Activated CD4-positive, alpha-beta T cell treated with anti-CD3 and anti-CD28 coated beads, Interleukin-2, amount 10 ng/mL, durations not matched to agents 7 days and 5 days (primary cell): ENCODE measurements at regions not wholly inside any gene's neighbourhood (a gene's known extent, or its start where the extent isn't known, plus 50 kb on each side); places are given as distances from the start of the nearest gene placed in this dataset.
"Not testable (repeated sequence)": the region's sequence is repeated elsewhere in the genome, so short reads cannot be mapped to it uniquely, and the experiment has no call there.

Experiments
- CTCF ChIA-PET: fragments of 350-600 bp; sonication (Branson Sonifier 250); formaldehyde crosslinking; loops from one replicate; lab custom pipeline; 2021; ENCODE audit warnings: antibody characterized with exemption; lab: Charles Lee
- POLR2A ChIA-PET: fragments of 350-600 bp; sonication (Branson Sonifier 250); formaldehyde crosslinking; loops from one replicate; lab custom pipeline; 2021; ENCODE audit warnings: antibody characterized with exemption; lab: Charles Lee
- DNase-seq: peaks from one replicate; pipeline ENCODE4 v3.0.0-alpha.2; 2020
- H3K27ac Mint-ChIP-seq: one replicate; pipeline ENCODE4 v1.8.0; 2021; ENCODE audit warnings: mild to moderate bottlenecking, moderate library complexity, mixed read lengths
- H3K27me3 Mint-ChIP-seq: one replicate; pipeline ENCODE4 v1.8.0; 2021; ENCODE audit warnings: mixed read lengths
- H3K36me3 Mint-ChIP-seq: one replicate; pipeline ENCODE4 v1.8.0; 2021; ENCODE audit warnings: low read depth, mixed read lengths
- H3K4me1 Mint-ChIP-seq: one replicate; pipeline ENCODE4 v1.8.0; 2021; ENCODE audit warnings: mixed read lengths
- H3K4me3 Mint-ChIP-seq: one replicate; pipeline ENCODE4 v1.8.0; 2021; ENCODE audit warnings: mild to moderate bottlenecking, moderate library complexity, mixed read lengths
- H3K9me3 Mint-ChIP-seq: one replicate; pipeline ENCODE4 v1.8.0; 2021; ENCODE audit warnings: mixed read lengths

GRCh38 chr2:80969900-80970299 is 665.3 kb upstream of the LRRTM1 start:
- Mint-ChIP-seq H3K27ac (no peak overlapping the region), H3K36me3 (no peaks in the 10 kb centered on the region), H3K9me3 (peaks cover 33% of the 10 kb centered on the region), H3K4me1 (no peaks in the 10 kb centered on the region), H3K27me3 (no peaks in the 10 kb centered on the region), H3K4me3 (no peak overlapping the region)
- no peak for DNase-seq
- ChIA-PET POLR2A (no interaction called here), CTCF (no interaction called here)

- CTCF ChIA-PET = no interaction called here
- Mint-ChIP-seq H3K9me3 (peaks cover 31% of the 10 kb centered on the region), H3K27me3 (no peaks in the 10 kb centered on the region), H3K4me1 (no peaks in the 10 kb centered on the region), H3K36me3 (no peaks in the 10 kb centered on the region), H3K4me3 (no peak overlapping the region), H3K27ac (no peak overlapping the region)
- no peak for DNase-seq
- POLR2A ChIA-PET = no interaction called here
These were observed 663.9 kb upstream of the LRRTM1 start for GRCh38 chr2:80968450-80968849.

- POLR2A ChIA-PET = no interaction called here
- peaks cover 7% of the 10 kb centered on the region for H3K9me3 Mint-ChIP-seq
- CTCF ChIA-PET = no interaction called here
- no peaks in the 10 kb centered on the region for H3K4me1 Mint-ChIP-seq
- no peaks in the 10 kb centered on the region for H3K27me3 Mint-ChIP-seq
- DNase-seq = no peak
- no peak overlapping the region for H3K4me3 Mint-ChIP-seq
- no peak overlapping the region for H3K27ac Mint-ChIP-seq
- no peaks in the 10 kb centered on the region for H3K36me3 Mint-ChIP-seq
These were observed 643.1 kb upstream of the LRRTM1 start for GRCh38 chr2:80947601-80948130.

- Mint-ChIP-seq H3K4me1 (no peaks in the 10 kb centered on the region), H3K27ac (no peak overlapping the region), H3K27me3 (no peaks in the 10 kb centered on the region), H3K36me3 (no peaks in the 10 kb centered on the region), H3K9me3 (peaks cover 7% of the 10 kb centered on the region), H3K4me3 (no peak overlapping the region)
- CTCF ChIA-PET = no interaction called here
- DNase-seq = no peak
- POLR2A ChIA-PET = no interaction called here
These were observed 638.9 kb upstream of the LRRTM1 start for GRCh38 chr2:80943487-80943886.

GRCh38 chr2:80942766-80943165 is 638.2 kb upstream of the LRRTM1 start:
- no peak overlapping the region for H3K27ac Mint-ChIP-seq
- DNase-seq = no peak
- no peaks in the 10 kb centered on the region for H3K4me1 Mint-ChIP-seq
- no peaks in the 10 kb centered on the region for H3K27me3 Mint-ChIP-seq
- no peak overlapping the region for H3K4me3 Mint-ChIP-seq
- no peaks in the 10 kb centered on the region for H3K36me3 Mint-ChIP-seq
- ChIA-PET CTCF (no interaction called here), POLR2A (no interaction called here)
- peaks cover 7% of the 10 kb centered on the region for H3K9me3 Mint-ChIP-seq

GRCh38 chr2:80938463-80938862 is 633.9 kb upstream of the LRRTM1 start:
- Mint-ChIP-seq H3K27me3 (no peaks in the 10 kb centered on the region), H3K4me1 (no peaks in the 10 kb centered on the region), H3K9me3 (peaks cover 6% of the 10 kb centered on the region), H3K36me3 (no peaks in the 10 kb centered on the region), H3K27ac (no peak overlapping the region), H3K4me3 (no peak overlapping the region)
- CTCF ChIA-PET = no interaction called here
- DNase-seq = no peak
- POLR2A ChIA-PET = no interaction called here

GRCh38 chr2:80931820-80932219 is 627.3 kb upstream of the LRRTM1 start:
- H3K27me3 Mint-ChIP-seq, H3K4me3 Mint-ChIP-seq, CTCF ChIA-PET, DNase-seq, POLR2A ChIA-PET, H3K27ac Mint-ChIP-seq, H3K36me3 Mint-ChIP-seq, H3K4me1 Mint-ChIP-seq: not testable (repeated sequence)
- peaks cover 17% of the 10 kb centered on the region for H3K9me3 Mint-ChIP-seq

GRCh38 chr2:80930777-80931176 is 626.2 kb upstream of the LRRTM1 start:
- H3K4me3 Mint-ChIP-seq = no peak overlapping the region
- no peak overlapping the region for H3K27ac Mint-ChIP-seq
- POLR2A ChIA-PET = no interaction called here
- H3K4me1 Mint-ChIP-seq = no peaks in the 10 kb centered on the region
- H3K36me3 Mint-ChIP-seq = no peaks in the 10 kb centered on the region
- H3K9me3 Mint-ChIP-seq = peaks cover 24% of the 10 kb centered on the region
- CTCF ChIA-PET = no interaction called here
- H3K27me3 Mint-ChIP-seq = no peaks in the 10 kb centered on the region
- DNase-seq = no peak

- POLR2A ChIA-PET = no interaction called here
- no peak for DNase-seq
- H3K4me3 Mint-ChIP-seq = no peak overlapping the region
- H3K9me3 Mint-ChIP-seq = peaks cover 21% of the 10 kb centered on the region
- H3K27ac Mint-ChIP-seq = no peak overlapping the region
- CTCF ChIA-PET = no interaction called here
- no peaks in the 10 kb centered on the region for H3K4me1 Mint-ChIP-seq
- no peaks in the 10 kb centered on the region for H3K36me3 Mint-ChIP-seq
- H3K27me3 Mint-ChIP-seq = no peaks in the 10 kb centered on the region
These were observed 621.6 kb upstream of the LRRTM1 start for GRCh38 chr2:80926168-80926567.

GRCh38 chr2:80896576-80896975 is 592.0 kb upstream of the LRRTM1 start:
- Mint-ChIP-seq H3K4me3 (no peak overlapping the region), H3K36me3 (no peaks in the 10 kb centered on the region), H3K4me1 (no peaks in the 10 kb centered on the region), H3K9me3 (peaks cover 21% of the 10 kb centered on the region), H3K27ac (no peak overlapping the region), H3K27me3 (no peaks in the 10 kb centered on the region)
- ChIA-PET CTCF (no interaction called here), POLR2A (no interaction called here)
- DNase-seq = no peak

- ChIA-PET POLR2A (no interaction called here), CTCF (no interaction called here)
- H3K4me1 Mint-ChIP-seq = no peaks in the 10 kb centered on the region
- no peak overlapping the region for H3K27ac Mint-ChIP-seq
- DNase-seq = no peak
- peaks cover 18% of the 10 kb centered on the region for H3K9me3 Mint-ChIP-seq
- no peaks in the 10 kb centered on the region for H3K36me3 Mint-ChIP-seq
- no peak overlapping the region for H3K4me3 Mint-ChIP-seq
- H3K27me3 Mint-ChIP-seq = no peaks in the 10 kb centered on the region
These were observed 589.9 kb upstream of the LRRTM1 start for GRCh38 chr2:80894486-80894885.

- no peak for DNase-seq
- Mint-ChIP-seq H3K4me3 (no peak overlapping the region), H3K36me3 (no peaks in the 10 kb centered on the region), H3K27me3 (no peaks in the 10 kb centered on the region), H3K27ac (no peak overlapping the region), H3K4me1 (no peaks in the 10 kb centered on the region), H3K9me3 (peaks cover 18% of the 10 kb centered on the region)
- ChIA-PET CTCF (no interaction called here), POLR2A (no interaction called here)
These were observed 589.2 kb upstream of the LRRTM1 start for GRCh38 chr2:80893711-80894110.

GRCh38 chr2:80889009-80889408 is 584.5 kb upstream of the LRRTM1 start:
- no peaks in the 10 kb centered on the region for H3K27me3 Mint-ChIP-seq
- H3K27ac Mint-ChIP-seq = no peak overlapping the region
- POLR2A ChIA-PET = no interaction called here
- no peaks in the 10 kb centered on the region for H3K9me3 Mint-ChIP-seq
- CTCF ChIA-PET = no interaction called here
- no peak for DNase-seq
- H3K4me1 Mint-ChIP-seq = no peaks in the 10 kb centered on the region
- no peak overlapping the region for H3K4me3 Mint-ChIP-seq
- no peaks in the 10 kb centered on the region for H3K36me3 Mint-ChIP-seq

GRCh38 chr2:80887841-80888378 is 583.4 kb upstream of the LRRTM1 start:
- no peak overlapping the region for H3K4me3 Mint-ChIP-seq
- no peaks in the 10 kb centered on the region for H3K27me3 Mint-ChIP-seq
- peaks cover 2% of the 10 kb centered on the region for H3K9me3 Mint-ChIP-seq
- CTCF ChIA-PET = no interaction called here
- no peaks in the 10 kb centered on the region for H3K36me3 Mint-ChIP-seq
- POLR2A ChIA-PET = no interaction called here
- no peak for DNase-seq
- H3K4me1 Mint-ChIP-seq = no peaks in the 10 kb centered on the region
- no peak overlapping the region for H3K27ac Mint-ChIP-seq
